ENCODE measurements at regions not wholly inside any gene's neighbourhood (a gene's known extent, or its start where the extent isn't known, plus 50 kb on each side); places are given as distances from the start of the nearest gene placed in this dataset.

- no peak for TF ChIP-seq CTCF (IDR thresholded peaks at IDR 0.05; ENCODE audit: extremely low read depth, missing control alignments)
- DNase-seq (ENCODE audit: low spot score): peak; percentile 10
Observed at GRCh38 chr7:17070231-17070708, 188.5 kb upstream of the AGR3 start.

GRCh38 chr7:17071866-17072265, 190.1 kb upstream of the AGR3 start:
- no peak for TF ChIP-seq CTCF (IDR thresholded peaks at IDR 0.05; ENCODE audit: extremely low read depth, missing control alignments)
- DNase-seq (ENCODE audit: low spot score): no peak

GRCh38 chr7:17075601-17076255, 193.9 kb upstream of the AGR3 start:
- no peak for TF ChIP-seq CTCF (IDR thresholded peaks at IDR 0.05; ENCODE audit: extremely low read depth, missing control alignments)
- DNase-seq (ENCODE audit: low spot score): no peak

GRCh38 chr7:17078298-17078697, 196.5 kb upstream of the AGR3 start:
- DNase-seq (ENCODE audit: low spot score): no peak
- no peak for TF ChIP-seq CTCF (IDR thresholded peaks at IDR 0.05; ENCODE audit: extremely low read depth, missing control alignments)

GRCh38 chr7:17083392-17084165, 201.8 kb upstream of the AGR3 start:
- DNase-seq (ENCODE audit: low spot score): no peak
- no peak for TF ChIP-seq CTCF (IDR thresholded peaks at IDR 0.05; ENCODE audit: extremely low read depth, missing control alignments)

- DNase-seq (ENCODE audit: low spot score): no peak
- TF ChIP-seq CTCF (IDR thresholded peaks at IDR 0.05; ENCODE audit: extremely low read depth, missing control alignments): no peak
Observed at GRCh38 chr7:17084166-17084475, 202.3 kb upstream of the AGR3 start.

- no peak for DNase-seq (ENCODE audit: low spot score)
- no peak for TF ChIP-seq CTCF (IDR thresholded peaks at IDR 0.05; ENCODE audit: extremely low read depth, missing control alignments)
Observed at GRCh38 chr7:17085186-17085585, 203.4 kb upstream of the AGR3 start.

Measured in GM20000 (cell line).